H1 (cell line): ENCODE measurements at regions not wholly inside any gene's neighbourhood (a gene's known extent, or its start where the extent isn't known, plus 50 kb on each side); places are given as distances from the start of the nearest gene placed in this dataset.

ENCODE experiments used
- CTCF ChIA-PET: fragments of 300-600 bp; sonication (Branson Sonifier 250); formaldehyde crosslinking; loops from one replicate; lab custom pipeline; 2021; ENCODE audit not compliant: partially characterized antibody; lab: Charles Lee
- POLR2A ChIA-PET: fragments of 300-600 bp; sonication (Branson Sonifier 250); formaldehyde crosslinking; loops from one replicate; lab custom pipeline; 2021; ENCODE audit warnings: inconsistent platforms; ENCODE audit not compliant: partially characterized antibody; lab: Charles Lee
- DNase-seq, 2 experiments: peaks; one replicate each; pipeline versions ENCODE4 v3.0.0 to v3.0.0-alpha.2; 2010 to 2022; ENCODE audit warnings: low spot score in 2 of 2, low read depth in 1 of 2, mixed read lengths in 1 of 2
- FAIRE-seq: peaks from 2 replicates; lab custom pipeline; 2011; peaks lifted over from hg19 to GRCh38; lab: Jason Lieb, UNC
- H2AFZ ChIP-seq: 2 replicates; pipeline ENCODE4 v1.8.1; 2012; ENCODE audit warnings: low read length, inconsistent platforms
- H2AK5ac ChIP-seq: 2 replicates; pipeline ENCODE4 v1.6.1; 2013; ENCODE audit warnings: low read depth, low read length
- H2BK120ac ChIP-seq: replicated peaks from 2 replicates; pipeline ENCODE3; 2013; ENCODE audit warnings: low read depth, low read length, inconsistent platforms
- H2BK12ac ChIP-seq: 2 replicates; pipeline ENCODE4 v1.6.1; 2013; ENCODE audit warnings: low read depth, low read length
- H2BK15ac ChIP-seq: 2 replicates; pipeline ENCODE4 v1.6.1; 2013; ENCODE audit warnings: low read length
- H2BK20ac ChIP-seq: 2 replicates; pipeline ENCODE4 v1.6.1; 2013; ENCODE audit warnings: low read length
- H2BK5ac ChIP-seq: 2 replicates; pipeline ENCODE4 v1.6.1; 2013; ENCODE audit warnings: low read depth, low read length
- H3K14ac ChIP-seq: 2 replicates; pipeline ENCODE4 v1.6.1; 2013; ENCODE audit warnings: inconsistent platforms; ENCODE audit not compliant: insufficient read length
- H3K18ac ChIP-seq: 2 replicates; pipeline ENCODE4 v1.6.1; 2013; ENCODE audit warnings: low read length; ENCODE audit errors: extremely low read depth
- H3K23ac ChIP-seq: 2 replicates; pipeline ENCODE4 v1.6.1; 2013; ENCODE audit warnings: inconsistent platforms; ENCODE audit not compliant: insufficient read length
- H3K23me2 ChIP-seq: 2 replicates; pipeline ENCODE4 v1.6.1; 2013; ENCODE audit warnings: low read depth, low read length
- H3K27ac ChIP-seq: 2 replicates; pipeline ENCODE4 v1.6.1; 2011; ENCODE audit warnings: low read depth, low read length, inconsistent platforms
- H3K27me3 ChIP-seq, 4 experiments: replicated peaks in 1 of 4; 1 replicate in 1 of 4; 2 replicates in 3 of 4; pipeline versions ENCODE4 v1.6.1 to v1.8.1; 2011 to 2013; ENCODE audit warnings: low read length in 3 of 4, mild to moderate bottlenecking in 3 of 4, inconsistent platforms in 2 of 4, mixed read lengths in 2 of 4, moderate library complexity in 1 of 4; ENCODE audit not compliant: control insufficient read depth in 3 of 4, insufficient read depth in 3 of 4; ENCODE audit errors: extremely low read depth in 1 of 4
- H3K36me3 ChIP-seq, 4 experiments: 2 replicates each; pipeline versions ENCODE4 v1.6.1 to v1.8.1; 2011 to 2013; ENCODE audit warnings: mild to moderate bottlenecking in 4 of 4, low read length in 3 of 4, moderate library complexity in 2 of 4, control low read depth in 1 of 4, inconsistent platforms in 1 of 4; ENCODE audit not compliant: insufficient read depth in 4 of 4, control insufficient read depth in 2 of 4
- H3K4ac ChIP-seq: replicated peaks from 2 replicates; pipeline ENCODE3; 2013; ENCODE audit warnings: low read length, low read depth, mixed read lengths, inconsistent platforms; ENCODE audit not compliant: insufficient read length
- H3K4me1 ChIP-seq, 4 experiments: replicated peaks in 1 of 4; 1 replicate in 1 of 4; 2 replicates in 3 of 4; pipeline versions ENCODE4 v1.6.1 to v1.8.1; 2011 to 2013; ENCODE audit warnings: low read length in 3 of 4, inconsistent platforms in 2 of 4, mixed read lengths in 1 of 4; ENCODE audit not compliant: insufficient read depth in 4 of 4, control insufficient read depth in 3 of 4
- H3K4me2 ChIP-seq, 2 experiments: 2 replicates each; pipeline versions ENCODE4 v1.6.1 to v1.8.1; 2011 to 2013; ENCODE audit warnings: low read depth in 2 of 2, low read length in 2 of 2, control low read depth in 1 of 2, inconsistent platforms in 1 of 2, mild to moderate bottlenecking in 1 of 2; ENCODE audit not compliant: insufficient read depth in 1 of 2
- H3K4me3 ChIP-seq, 4 experiments: fragments of 200-600, 300-600 bp in 1 of 4; sonication (generic), shearing (Covaris generic), sonication (Bioruptor Twin) in 1 of 4; 2 replicates each; pipeline versions ENCODE4 v1.5.1 to v1.8.1; 2011 to 2016; ENCODE audit warnings: low read length in 4 of 4, low read depth in 3 of 4, control low read depth in 2 of 4, inconsistent platforms in 2 of 4, mild to moderate bottlenecking in 2 of 4, mixed read lengths in 1 of 4, moderate library complexity in 1 of 4; ENCODE audit not compliant: insufficient read depth in 2 of 4; ENCODE audit errors: extremely low read depth in 1 of 4
- H3K56ac ChIP-seq: replicated peaks from 2 replicates; pipeline ENCODE3; 2013; ENCODE audit warnings: low read depth, mild to moderate bottlenecking, mixed read lengths, low read length, inconsistent platforms; ENCODE audit not compliant: insufficient read length
- H3K79me1 ChIP-seq: 2 replicates; pipeline ENCODE4 v1.6.1; 2013; ENCODE audit warnings: low read depth, low read length, control low read depth
- H3K79me2 ChIP-seq, 2 experiments: 2 replicates each; pipeline versions ENCODE4 v1.6.1 to v1.8.1; 2012 to 2013; ENCODE audit warnings: low read length in 2 of 2, mild to moderate bottlenecking in 2 of 2, inconsistent platforms in 1 of 2; ENCODE audit not compliant: insufficient read depth in 2 of 2, control insufficient read depth in 1 of 2
- H3K9ac ChIP-seq, 4 experiments: replicated peaks in 1 of 4; 1 replicate in 1 of 4; 2 replicates in 3 of 4; pipeline versions ENCODE4 v1.6.1 to v1.8.1; 2011 to 2013; ENCODE audit warnings: low read depth in 3 of 4, low read length in 3 of 4, control low read depth in 2 of 4, mild to moderate bottlenecking in 2 of 4, moderate library complexity in 2 of 4, inconsistent platforms in 1 of 4; ENCODE audit errors: extremely low read depth in 1 of 4
- H3K9me3 ChIP-seq, 2 experiments: 2 replicates each; pipeline versions ENCODE4 v1.6.1 to v1.8.1; 2012 to 2013; ENCODE audit warnings: mild to moderate bottlenecking in 2 of 2, moderate library complexity in 2 of 2, control low read depth in 1 of 2, inconsistent platforms in 1 of 2, low read depth in 1 of 2, low read length in 1 of 2, mixed read lengths in 1 of 2; ENCODE audit not compliant: insufficient read depth in 2 of 2
- H4K20me1 ChIP-seq, 2 experiments: replicated peaks in 1 of 2; 2 replicates each; pipeline versions ENCODE3 to v1.8.1; 2011 to 2013; ENCODE audit warnings: inconsistent platforms in 2 of 2, low read length in 2 of 2, mild to moderate bottlenecking in 1 of 2; ENCODE audit not compliant: insufficient read depth in 2 of 2, control insufficient read depth in 1 of 2
- H4K5ac ChIP-seq: 2 replicates; pipeline ENCODE4 v1.6.1; 2013; ENCODE audit warnings: low read length, low read depth, mixed read lengths, inconsistent platforms; ENCODE audit not compliant: insufficient read length
- H4K8ac ChIP-seq: 2 replicates; pipeline ENCODE4 v1.8.0; 2013; ENCODE audit warnings: mild to moderate bottlenecking, moderate library complexity, low read length, inconsistent platforms; ENCODE audit not compliant: insufficient read depth; ENCODE audit errors: extremely low read depth
- H4K91ac ChIP-seq: replicated peaks from 2 replicates; pipeline ENCODE3; 2013; ENCODE audit warnings: low read length, mixed read lengths, inconsistent platforms; ENCODE audit not compliant: insufficient read length
- ASH2L ChIP-seq: fragments of 200-600, 300-600 bp; sonication (generic); IDR thresholded peaks from one replicate; pipeline ENCODE4 v1.7.1; 2017; ENCODE audit warnings: low read length
- BCL11A ChIP-seq, 2 experiments: IDR thresholded peaks; one replicate each; pipeline ENCODE4 v1.6.1; 2011; ENCODE audit warnings: low read depth in 2 of 2, low read length in 2 of 2, mild to moderate bottlenecking in 2 of 2
- E2F6 ChIP-seq: IDR thresholded peaks from 2 replicates; pipeline ENCODE4 v1.6.1; 2012; ENCODE audit warnings: inconsistent platforms
- EGR1 ChIP-seq: IDR thresholded peaks from 2 replicates; pipeline ENCODE4 v1.6.1; 2011; ENCODE audit warnings: low read depth, low read length, borderline replicate concordance
- NANOG ChIP-seq: IDR thresholded peaks from 2 replicates; pipeline ENCODE4 v1.6.1; 2011; ENCODE audit warnings: low read length, low read depth, mild to moderate bottlenecking, inconsistent platforms; ENCODE audit not compliant: insufficient read depth, poor library complexity, severe bottlenecking
- NRF1 ChIP-seq: IDR thresholded peaks from 2 replicates; pipeline ENCODE4 v1.6.1; 2011; ENCODE audit warnings: mild to moderate bottlenecking, low read depth, low read length, improper control_type of control experiment
- POLR2A ChIP-seq, 2 experiments: IDR thresholded peaks; 1 replicate in 1 of 2; 2 replicates in 1 of 2; pipeline ENCODE4 v1.6.1; 2011; ENCODE audit warnings: low read depth in 2 of 2, low read length in 2 of 2, mild to moderate bottlenecking in 2 of 2; ENCODE audit errors: control extremely low read depth in 1 of 2
- TCF12 ChIP-seq: IDR thresholded peaks from 2 replicates; pipeline ENCODE4 v1.6.1; 2011; ENCODE audit warnings: low read depth, mild to moderate bottlenecking, low read length
- USF2 ChIP-seq: IDR thresholded peaks from 2 replicates; pipeline ENCODE4 v1.6.1; 2011; ENCODE audit warnings: low read length, improper control_type of control experiment
- ZNF274 ChIP-seq: IDR thresholded peaks from 2 replicates; pipeline ENCODE4 v1.7.0; 2012; ENCODE audit warnings: low read length, borderline replicate concordance; ENCODE audit errors: extremely low read depth
- WGBS, 2 experiments: shearing (Covaris generic) in 1 of 2; methylation state at CpG; one replicate each; pipeline versions ENCODE4 v1.1.6 to v1.1.7; 2013 to 2015; ENCODE audit warnings: low lambda C conversion rate in 2 of 2, mixed read lengths in 2 of 2, inconsistent platforms in 1 of 2, low coverage in 1 of 2, missing lambda C conversion rate in 1 of 2; ENCODE audit not compliant: insufficient replicate concordance in 2 of 2, insufficient coverage in 1 of 2, insufficient read length in 1 of 2; ENCODE audit errors: extremely low coverage in 1 of 2, missing lambda C conversion rate in 1 of 2; 5-methylcytosine and 5-hydroxymethylcytosine counted together

- WGBS, 2 experiments, result 80% methylated on average over 3 of the region's 3 CpGs; no CpG with 5 or more reads in 1 of the 2 experiments
- Histone ChIP-seq H3K79me1 (no peaks in the 10 kb centered on the region), H3K36me3 (no peaks in the 10 kb centered on the region), H3K14ac (no peak overlapping the region), H2AK5ac (no peak overlapping the region), H3K23ac (no peak overlapping the region), H3K56ac (no peak overlapping the region), H2AFZ (no peak overlapping the region), H2BK120ac (no peak overlapping the region), H3K4me1 (peaks cover 0 to 6% (median 0%) of the 10 kb centered on the region in 4 experiments; a peak in 1 of 7 replicates), H3K23me2 (no peaks in the 10 kb centered on the region), H2BK15ac (no peak overlapping the region), H2BK20ac (no peak overlapping the region), H3K79me2 (no peaks in the 10 kb centered on the region), H3K27ac (no peak overlapping the region), H4K20me1 (no peaks in the 10 kb centered on the region), H3K4me3 (no peak overlapping the region), H3K27me3 (no peaks in the 10 kb centered on the region), H3K9me3 (no peaks in the 10 kb centered on the region), H4K91ac (no peak overlapping the region), H3K4ac (no peak overlapping the region), H3K18ac (no peak overlapping the region), H4K8ac (no peak overlapping the region), H2BK5ac (no peak overlapping the region), H3K4me2 (no peak overlapping the region), H4K5ac (no peak overlapping the region), H2BK12ac (no peak overlapping the region), H3K9ac (no peak overlapping the region)
- TF ChIP-seq E2F6 (no peak), BCL11A (IDR thresholded peaks at IDR 0.05; ENCODE audit: low read depth in 2 of 2, low read length in 2 of 2) (no peak), ASH2L (no peak), USF2 (no peak), EGR1 (no peak), ZNF274 (no peak), TCF12 (no peak), NRF1 (no peak), NANOG (no peak), POLR2A (IDR thresholded peaks at IDR 0.05; ENCODE audit: control extremely low read depth in 1 of 2, low read depth in 2 of 2, low read length in 2 of 2) (no peak)
- FAIRE-seq (no peak), DNase-seq (no peak)
- ChIA-PET CTCF (interaction anchor here (0.6 to 1.6 kb wide), 4 partner anchors 12 to 1484 kb away, joined by 3 to 13 read pairs (median 3); no protein-coding TSS in a partner anchor), POLR2A (no interaction called here)
Measured at GRCh38 chr4:136316961-136317360, 1215.3 kb downstream of the PCDH18 start.
